BE2C (cell line): ENCODE measurements at regions not wholly inside any gene's neighbourhood (a gene's known extent, or its start where the extent isn't known, plus 50 kb on each side); places are given as distances from the start of the nearest gene placed in this dataset.
A peak's percentile ranks its signal among the peaks of the same experiment; 100 is the strongest.

Source experiments
- DNase-seq: peaks from one replicate; pipeline ENCODE4 v3.0.0-alpha.2; 2020
- H3K27me3 ChIP-seq: fragments of 250-450 bp; sonication (Bioruptor Pico); 2 replicates; pipeline ENCODE4 v1.5.1; 2020; ENCODE audit warnings: mild to moderate bottlenecking
- H3K36me3 ChIP-seq: fragments of 250-450 bp; sonication (Bioruptor Pico); 2 replicates; pipeline ENCODE4 v1.5.1; 2020; ENCODE audit warnings: mild to moderate bottlenecking
- H3K4me1 ChIP-seq: fragments of 250-450 bp; sonication (Bioruptor Pico); 2 replicates; pipeline ENCODE4 v1.5.1; 2020
- H3K4me3 ChIP-seq: 2 replicates; pipeline ENCODE4 v1.5.1; 2011; ENCODE audit warnings: low read depth, low read length
- H3K9me3 ChIP-seq: fragments of 250-450 bp; sonication (Bioruptor Pico); 2 replicates; pipeline ENCODE4 v1.5.1; 2020
- CTCF ChIP-seq: IDR thresholded peaks from 2 replicates; pipeline ENCODE4 v1.5.1; 2012; ENCODE audit warnings: mild to moderate bottlenecking, low read depth, low read length

GRCh38 chr6:133097208-133097607 lies 143.9 kb upstream of the EYA4 start:
- no peaks in the 10 kb centered on the region; the same call in 1 of the 2 replicates for H3K4me1 ChIP-seq
- no peaks in the 10 kb centered on the region for H3K27me3 ChIP-seq
- H3K4me3 ChIP-seq = no peak overlapping the region
- no peak for DNase-seq
- no peaks in the 10 kb centered on the region for H3K36me3 ChIP-seq
- no peak for TF ChIP-seq CTCF
- H3K9me3 ChIP-seq = no peaks in the 10 kb centered on the region

- DNase-seq = no peak
Measured at GRCh38 chr6:133099573-133099972, 141.6 kb upstream of the EYA4 start.

GRCh38 chr6:133100865-133101264 lies 140.3 kb upstream of the EYA4 start:
- Histone ChIP-seq H3K4me1 (peaks cover 4% of the 10 kb centered on the region), H3K36me3 (no peaks in the 10 kb centered on the region), H3K4me3 (no peak overlapping the region), H3K9me3 (no peaks in the 10 kb centered on the region), H3K27me3 (no peaks in the 10 kb centered on the region)
- no peak for TF ChIP-seq CTCF
- no peak for DNase-seq

More at GRCh38 chr6:133099573-133099972, 141.6 kb upstream of the EYA4 start:
- Histone ChIP-seq H3K9me3 (no peaks in the 10 kb centered on the region), H3K27me3 (no peaks in the 10 kb centered on the region), H3K4me3 (no peak overlapping the region), H3K4me1 (peaks cover 4% of the 10 kb centered on the region), H3K36me3 (no peaks in the 10 kb centered on the region)
- TF ChIP-seq CTCF = no peak

GRCh38 chr6:133101790-133102189 lies 139.4 kb upstream of the EYA4 start:
- DNase-seq = no peak
- H3K27me3 ChIP-seq = no peaks in the 10 kb centered on the region
- no peak overlapping the region for H3K4me3 ChIP-seq
- H3K9me3 ChIP-seq = no peaks in the 10 kb centered on the region
- no peak for TF ChIP-seq CTCF
- H3K36me3 ChIP-seq = no peaks in the 10 kb centered on the region
- H3K4me1 ChIP-seq = peaks cover 4% of the 10 kb centered on the region

- DNase-seq = no peak
- H3K4me1 ChIP-seq = peaks cover 33% of the 10 kb centered on the region
- H3K36me3 ChIP-seq = no peaks in the 10 kb centered on the region
- TF ChIP-seq CTCF = no peak
- no peaks in the 10 kb centered on the region for H3K9me3 ChIP-seq
- no peak overlapping the region for H3K4me3 ChIP-seq
- no peaks in the 10 kb centered on the region for H3K27me3 ChIP-seq
Measured at GRCh38 chr6:133106934-133107333, 134.2 kb upstream of the EYA4 start.

DNA sequence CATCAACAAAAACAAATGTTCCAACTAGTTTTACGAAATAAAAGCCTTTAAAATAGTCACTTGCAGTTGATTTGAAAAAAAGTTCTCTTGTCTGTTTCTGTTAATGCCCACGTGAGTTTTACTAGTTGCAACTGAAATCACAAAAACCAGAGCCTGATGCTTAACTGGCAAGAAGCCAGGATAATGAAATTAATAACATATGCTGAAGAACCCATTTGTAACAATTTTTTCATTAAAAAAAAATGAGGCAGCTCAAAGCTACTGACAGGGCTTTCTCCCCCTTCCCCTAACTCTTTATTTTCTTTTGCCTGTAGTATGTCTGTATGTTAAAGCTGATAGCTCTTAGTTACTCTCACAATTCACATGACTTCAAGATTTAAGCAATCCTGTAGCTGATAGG lies 132.7 kb upstream of the EYA4 start:
- DNase-seq = no peak
- Histone ChIP-seq H3K4me3 (0 out of 2 replicates have a peak overlapping the region, but pooled peaks have one; percentile 4), H3K9me3 (no peaks in the 10 kb centered on the region), H3K4me1 (peaks cover 29% of the 10 kb centered on the region), H3K27me3 (no peaks in the 10 kb centered on the region), H3K36me3 (no peaks in the 10 kb centered on the region)
- TF ChIP-seq CTCF = no peak
